Uterus (tissue), 3 donors: ENCODE measurements at regions not wholly inside any gene's neighbourhood (a gene's known extent, or its start where the extent isn't known, plus 50 kb on each side); places are given as distances from the start of the nearest gene placed in this dataset.

Source experiments
- DNase-seq, 2 donors: peaks; one replicate each; pipeline ENCODE4 v3.0.0-alpha.2; 2019 to 2020
- H3K27ac ChIP-seq, 2 donors: fragments of 200-600 bp; sonication (generic); 1 replicate in 1 of 2; 2 replicates in 1 of 2; pipeline ENCODE4 v1.5.1; 2016 to 2018
- H3K27me3 ChIP-seq, 2 donors: fragments of 200-600 bp; sonication (generic); one replicate each; pipeline ENCODE4 v1.5.1; 2018 to 2019; ENCODE audit warnings: control low read depth in 1 of 2
- H3K36me3 ChIP-seq, 2 donors: fragments of 200-600 bp; sonication (generic); one replicate each; pipeline ENCODE4 v1.5.1; 2019; ENCODE audit warnings: control low read depth in 1 of 2
- H3K4me1 ChIP-seq, 2 donors: fragments of 200-600 bp; sonication (generic); one replicate each; pipeline ENCODE4 v1.5.1; 2018 to 2019; ENCODE audit warnings: control low read depth in 1 of 2
- H3K4me3 ChIP-seq, 2 donors: fragments of 200-600 bp; sonication (generic); 1 replicate in 1 of 2; 2 replicates in 1 of 2; pipeline ENCODE4 v1.5.1; 2018 to 2019; ENCODE audit warnings: mild to moderate bottlenecking in 1 of 2
- H3K9me3 ChIP-seq, 2 donors: fragments of 200-600 bp; sonication (generic); one replicate each; pipeline ENCODE4 v1.5.1; 2019; ENCODE audit warnings: control low read depth in 1 of 2
- POLR2A ChIP-seq, 2 donors: fragments of 450-650 bp; IDR thresholded peaks; one replicate each; pipeline ENCODE4 v1.6.1; 2016; ENCODE audit warnings: antibody characterized with exemption in 2 of 2, mild to moderate bottlenecking in 1 of 2, moderate library complexity in 1 of 2
- intact Hi-C: fragments of 100-400 bp; cut with DNase I; formaldehyde crosslinking; loops from one replicate; pipeline ENCODE4 v1.15.1; 2023; ENCODE audit warnings: low total_unique reads
- TF ChIP-seq, protein P1 (sequence below), 4 experiments: fragments of 200-600 bp in 2 of 4; fragments of 450-650 bp in 2 of 4; sonication (generic) in 2 of 4; IDR thresholded peaks; one replicate each; pipeline ENCODE4 v1.5.1; 2016 to 2019; ENCODE audit warnings: antibody characterized with exemption in 4 of 4, mild to moderate bottlenecking in 2 of 4, moderate library complexity in 1 of 4
- donor health status: DM: yes; HTN: yes; CAD: no.

DNA sequence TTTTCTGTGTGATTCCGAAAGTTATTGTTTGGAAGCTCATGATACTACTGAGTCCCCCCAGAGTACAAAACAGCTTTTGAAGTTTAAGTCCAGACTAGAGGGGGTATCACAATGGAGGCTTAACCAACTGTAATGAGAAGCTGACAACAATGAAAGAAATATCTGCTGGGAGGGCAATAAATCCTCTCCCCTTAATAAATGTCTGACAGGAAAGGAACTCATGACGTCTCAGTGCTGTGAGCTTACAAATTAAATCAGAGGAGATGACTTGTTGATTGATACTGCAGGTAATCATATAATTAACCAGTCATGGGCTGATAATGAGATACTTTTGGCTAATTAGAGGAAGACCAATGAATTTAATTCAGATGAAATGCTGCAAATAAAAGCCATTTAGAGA is 102.6 kb upstream of the WDR11 start:
- no peak for DNase-seq
- no peaks in the 10 kb centered on the region for H3K36me3 ChIP-seq
- intact Hi-C loops: no loop called here

DNA sequence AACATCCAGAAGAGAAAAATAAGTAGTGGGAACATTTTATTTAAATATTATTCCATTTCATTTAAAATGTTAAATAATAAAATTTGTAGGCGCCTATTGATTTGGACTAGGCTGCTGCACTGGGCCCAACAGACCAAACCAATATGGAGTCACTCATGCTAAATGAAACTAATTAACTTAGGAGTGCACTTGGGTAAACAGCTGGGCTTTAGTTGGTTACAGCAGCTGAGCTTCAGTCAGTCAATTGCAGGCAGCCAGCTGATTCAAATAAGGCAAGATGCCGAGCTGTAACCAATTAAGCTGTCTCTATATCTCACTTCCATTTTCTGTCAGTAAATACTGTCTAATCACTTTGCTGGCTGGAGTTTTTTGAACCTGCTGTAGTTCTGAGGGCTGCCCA is 102.1 kb upstream of the WDR11 start:
- DNase-seq: no peak

More for the DNA sequence above, 102.6 kb upstream of the WDR11 start:
- H3K4me3 ChIP-seq: no peak overlapping the region
- no peak overlapping the region for H3K27ac ChIP-seq
- H3K9me3 ChIP-seq: no peaks in the 10 kb centered on the region
- H3K27me3 ChIP-seq: no peaks in the 10 kb centered on the region
- no peaks in the 10 kb centered on the region for H3K4me1 ChIP-seq
- TF ChIP-seq, protein P1, sequence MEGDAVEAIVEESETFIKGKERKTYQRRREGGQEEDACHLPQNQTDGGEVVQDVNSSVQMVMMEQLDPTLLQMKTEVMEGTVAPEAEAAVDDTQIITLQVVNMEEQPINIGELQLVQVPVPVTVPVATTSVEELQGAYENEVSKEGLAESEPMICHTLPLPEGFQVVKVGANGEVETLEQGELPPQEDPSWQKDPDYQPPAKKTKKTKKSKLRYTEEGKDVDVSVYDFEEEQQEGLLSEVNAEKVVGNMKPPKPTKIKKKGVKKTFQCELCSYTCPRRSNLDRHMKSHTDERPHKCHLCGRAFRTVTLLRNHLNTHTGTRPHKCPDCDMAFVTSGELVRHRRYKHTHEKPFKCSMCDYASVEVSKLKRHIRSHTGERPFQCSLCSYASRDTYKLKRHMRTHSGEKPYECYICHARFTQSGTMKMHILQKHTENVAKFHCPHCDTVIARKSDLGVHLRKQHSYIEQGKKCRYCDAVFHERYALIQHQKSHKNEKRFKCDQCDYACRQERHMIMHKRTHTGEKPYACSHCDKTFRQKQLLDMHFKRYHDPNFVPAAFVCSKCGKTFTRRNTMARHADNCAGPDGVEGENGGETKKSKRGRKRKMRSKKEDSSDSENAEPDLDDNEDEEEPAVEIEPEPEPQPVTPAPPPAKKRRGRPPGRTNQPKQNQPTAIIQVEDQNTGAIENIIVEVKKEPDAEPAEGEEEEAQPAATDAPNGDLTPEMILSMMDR (IDR thresholded peaks at IDR 0.05): no peak

DNA sequence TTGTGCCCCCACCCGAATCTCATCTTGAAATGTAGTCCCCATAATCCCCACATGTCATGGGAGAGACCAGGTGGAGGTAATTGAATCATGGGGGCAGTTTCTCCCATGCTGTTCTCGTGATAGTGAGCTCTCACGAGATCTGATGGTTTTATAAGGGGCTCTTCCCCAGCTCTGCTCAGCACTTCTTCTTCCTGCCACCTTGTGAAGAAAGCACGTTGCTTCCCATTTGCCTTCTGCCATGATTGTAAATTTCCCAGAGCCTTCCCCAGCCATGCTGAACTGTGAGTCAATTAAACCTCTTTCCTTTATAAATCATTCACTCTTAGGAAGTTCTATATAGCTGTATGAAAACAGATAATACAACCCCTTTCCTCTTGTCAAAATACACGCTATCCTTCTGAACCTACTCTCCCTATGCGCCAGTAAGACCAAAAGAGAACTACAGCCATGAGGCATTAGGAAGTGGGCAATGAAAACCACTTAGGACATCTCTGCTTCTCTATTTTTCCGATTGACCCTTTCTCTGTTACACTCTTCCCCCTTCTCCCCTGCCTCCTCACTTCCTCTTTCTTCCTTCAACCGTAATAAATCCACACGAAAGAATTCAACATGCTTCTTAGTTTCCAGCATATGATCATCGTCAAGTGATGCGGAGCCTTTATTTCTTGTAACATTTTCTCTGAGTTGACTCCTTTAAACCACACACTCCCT is 101.2 kb upstream of the WDR11 start:
- Histone ChIP-seq H3K36me3 (no peaks in the 10 kb centered on the region), H3K4me1 (no peaks in the 10 kb centered on the region), H3K9me3 (no peaks in the 10 kb centered on the region), H3K27ac (no peak overlapping the region), H3K4me3 (no peak overlapping the region), H3K27me3 (no peaks in the 10 kb centered on the region)
- no peak for DNase-seq
- intact Hi-C loops: no loop called here
- TF ChIP-seq, protein P1 (IDR thresholded peaks at IDR 0.05): no peak
- no peak for TF ChIP-seq POLR2A (IDR thresholded peaks at IDR 0.05)

More for the DNA sequence above, 102.1 kb upstream of the WDR11 start:
- Histone ChIP-seq H3K27me3 (no peaks in the 10 kb centered on the region), H3K36me3 (no peaks in the 10 kb centered on the region), H3K4me3 (no peak overlapping the region), H3K27ac (no peak overlapping the region), H3K9me3 (no peaks in the 10 kb centered on the region), H3K4me1 (no peaks in the 10 kb centered on the region)
- intact Hi-C loops: no loop called here
- no peak for TF ChIP-seq POLR2A (IDR thresholded peaks at IDR 0.05)
- TF ChIP-seq, protein P1 (IDR thresholded peaks at IDR 0.05): no peak

DNA sequence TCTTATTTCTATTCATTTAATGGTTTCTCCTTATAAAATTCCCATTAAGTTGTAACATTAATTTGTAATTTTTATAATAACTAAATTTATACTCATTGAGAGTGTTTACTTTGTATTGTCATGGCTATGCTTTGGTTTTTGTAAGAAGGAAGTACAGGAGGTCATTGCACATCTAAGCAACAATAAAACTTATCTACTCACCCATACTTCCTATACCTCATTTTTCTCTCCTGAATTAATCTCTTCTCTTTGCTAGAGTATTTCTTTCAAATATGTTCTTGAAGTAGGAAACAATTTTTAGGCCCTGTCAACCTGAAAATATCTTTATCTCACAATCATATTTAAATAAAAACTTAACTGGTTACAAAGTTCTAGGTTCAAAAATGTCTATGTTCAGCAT is 95.4 kb upstream of the WDR11 start:
- H3K27ac ChIP-seq: no peak overlapping the region
- TF ChIP-seq, protein P1 (IDR thresholded peaks at IDR 0.05): no peak
- no peak for TF ChIP-seq POLR2A (IDR thresholded peaks at IDR 0.05)
- no peak overlapping the region for H3K4me3 ChIP-seq
- H3K27me3 ChIP-seq: no peaks in the 10 kb centered on the region
- intact Hi-C loops: no loop called here
- no peaks in the 10 kb centered on the region for H3K9me3 ChIP-seq
- H3K36me3 ChIP-seq: no peaks in the 10 kb centered on the region
- DNase-seq: no peak
- H3K4me1 ChIP-seq: no peaks in the 10 kb centered on the region

DNA sequence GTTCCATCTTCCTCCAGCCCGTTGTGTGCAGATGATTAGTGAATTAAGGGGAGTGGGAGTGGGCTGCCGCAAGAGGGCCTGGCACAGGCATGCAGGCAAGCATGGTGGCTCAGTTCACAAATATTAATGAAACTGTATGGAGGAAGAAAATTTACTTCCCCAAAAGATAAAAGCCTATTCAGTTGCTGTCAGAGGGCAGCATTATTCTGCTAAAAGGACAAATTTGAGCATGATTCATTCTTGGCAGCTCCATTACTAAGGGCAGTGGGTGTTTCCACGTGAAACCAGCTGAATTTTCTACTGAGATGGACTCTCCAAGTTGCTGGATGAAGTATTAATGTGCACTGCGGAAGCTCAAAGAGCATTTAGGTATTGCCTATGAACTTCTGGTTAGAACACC is 90.9 kb upstream of the WDR11 start:
- Histone ChIP-seq H3K4me1 (no peaks in the 10 kb centered on the region), H3K36me3 (no peaks in the 10 kb centered on the region), H3K4me3 (no peak overlapping the region), H3K9me3 (no peaks in the 10 kb centered on the region), H3K27ac (no peak overlapping the region), H3K27me3 (no peaks in the 10 kb centered on the region)
- no peak for TF ChIP-seq POLR2A (IDR thresholded peaks at IDR 0.05)
- TF ChIP-seq, protein P1 (IDR thresholded peaks at IDR 0.05): no peak
- DNase-seq: no peak
- intact Hi-C loops: no loop called here
